Activated CD4-positive, CD25-positive, alpha-beta regulatory T cell treated with anti-CD3 and anti-CD28 coated beads, Interleukin-2, amount 50 U/mL, for 24 hours (primary cell): ENCODE measurements at regions not wholly inside any gene's neighbourhood (a gene's known extent, or its start where the extent isn't known, plus 50 kb on each side); places are given as distances from the start of the nearest gene placed in this dataset.
"Not testable (repeated sequence)": the region's sequence is repeated elsewhere in the genome, so short reads cannot be mapped to it uniquely, and the experiment has no call there.

Experiments used
- ATAC-seq, 2 donors: fragments of 150-1000 bp; cut with Tn5 transposase; one replicate each; pipeline ENCODE4 v1.10.0; 2021; ENCODE audit warnings: mild to moderate bottlenecking in 1 of 2, moderate library complexity in 1 of 2

DNA sequence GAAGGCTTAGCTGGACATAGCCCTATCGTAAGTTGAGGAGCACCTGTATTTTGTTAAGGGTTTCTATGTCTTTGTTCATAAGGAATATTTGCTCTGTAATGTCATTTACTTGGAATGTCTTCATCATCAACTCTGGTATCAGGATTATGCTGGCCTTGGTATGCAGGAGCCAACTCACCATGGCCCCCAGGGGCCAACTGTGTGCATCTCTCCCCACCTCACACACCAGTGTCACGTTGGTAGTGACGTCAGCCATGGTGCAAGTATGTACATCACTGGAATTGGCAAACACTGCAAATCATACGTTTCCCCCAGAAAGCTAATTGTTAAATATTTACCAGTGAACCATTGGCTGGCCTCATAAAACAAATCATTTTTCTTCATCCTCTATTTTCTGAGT is 70.8 kb downstream of the YTHDF1 start:
- ATAC-seq = no peak

DNA sequence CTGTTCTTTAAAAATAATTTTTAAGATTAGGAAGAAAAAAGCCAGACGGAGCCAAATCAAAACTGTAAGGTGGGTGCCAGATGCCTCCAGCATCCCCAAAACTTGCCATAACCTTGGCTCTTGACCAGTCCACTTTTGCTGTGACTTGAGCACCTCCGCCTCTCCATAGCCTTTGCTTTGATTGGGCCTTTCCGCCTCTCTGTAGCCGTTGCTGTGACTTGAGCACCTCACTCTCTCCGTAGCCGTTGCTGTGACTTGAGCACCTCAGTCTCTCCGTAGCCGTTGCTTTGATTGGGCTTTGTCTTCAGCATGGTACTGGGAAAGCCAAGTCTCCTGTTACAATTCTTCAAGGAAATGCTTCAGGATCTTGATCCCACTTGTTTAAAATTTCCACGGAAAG is 73.0 kb downstream of the YTHDF1 start:
- no peak for ATAC-seq

DNA sequence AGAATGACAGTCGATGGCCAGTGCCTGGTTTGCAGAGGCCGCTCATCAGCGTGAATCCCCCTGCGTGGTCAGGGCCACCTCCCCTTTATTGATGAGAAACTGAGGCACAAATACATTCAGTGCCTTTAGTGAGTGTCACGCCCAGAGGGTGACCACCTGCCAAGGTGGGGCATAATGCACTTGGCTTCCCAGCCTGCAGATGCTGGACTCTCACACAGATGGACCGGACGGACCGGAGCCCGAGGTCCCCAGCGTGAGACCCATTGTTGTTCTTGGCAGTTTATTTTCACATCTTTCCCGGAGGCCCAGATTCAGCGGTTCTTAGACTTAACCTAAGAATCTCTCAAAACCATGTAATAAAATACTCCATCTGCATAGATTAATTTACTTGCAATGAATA is 74.4 kb downstream of the YTHDF1 start:
- ATAC-seq = no peak

DNA sequence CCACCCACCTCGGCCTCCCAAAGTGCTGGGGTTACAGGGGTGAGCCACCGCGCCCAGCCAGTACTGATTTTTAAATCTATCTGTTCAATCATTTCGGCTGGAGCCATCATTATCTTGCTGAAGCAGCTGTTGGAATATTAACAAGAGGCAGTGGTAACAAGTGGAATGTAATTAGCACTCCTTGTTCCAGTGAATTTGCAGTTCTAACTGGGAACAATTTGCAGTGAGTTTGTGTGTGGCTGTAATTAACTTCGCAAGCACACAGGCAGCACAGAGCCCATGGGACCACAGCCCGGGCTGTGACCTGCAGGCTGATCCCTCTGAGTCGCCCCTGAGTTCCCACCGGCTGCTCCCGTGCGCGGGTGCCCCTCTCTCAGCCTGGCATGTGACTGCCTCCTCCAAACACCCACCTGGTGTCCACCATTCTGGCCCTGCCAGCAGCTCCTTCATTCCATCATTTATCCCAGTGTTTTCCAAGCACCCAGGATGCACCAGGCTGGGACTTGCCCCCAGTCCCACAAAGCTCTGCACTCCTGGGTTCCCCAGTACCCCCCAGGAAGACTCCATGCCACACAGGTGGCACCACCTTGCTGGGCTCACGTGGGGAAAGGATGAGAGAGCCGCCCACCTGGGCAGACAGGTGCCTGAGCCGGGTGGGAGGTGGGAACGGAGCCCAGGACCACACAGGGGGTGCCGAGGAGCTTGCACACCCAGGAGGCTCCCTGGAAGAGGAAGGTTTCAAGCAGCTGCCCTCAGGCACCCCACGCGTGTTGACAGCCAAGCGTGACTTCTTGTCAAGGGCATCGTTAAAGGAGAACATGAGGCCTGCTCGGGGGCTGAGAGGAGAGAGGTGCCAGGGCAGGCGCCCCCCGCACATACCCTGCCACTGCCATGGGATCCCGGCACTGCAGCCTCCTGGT is 75.2 kb downstream of the YTHDF1 start:
- ATAC-seq = no peak

DNA sequence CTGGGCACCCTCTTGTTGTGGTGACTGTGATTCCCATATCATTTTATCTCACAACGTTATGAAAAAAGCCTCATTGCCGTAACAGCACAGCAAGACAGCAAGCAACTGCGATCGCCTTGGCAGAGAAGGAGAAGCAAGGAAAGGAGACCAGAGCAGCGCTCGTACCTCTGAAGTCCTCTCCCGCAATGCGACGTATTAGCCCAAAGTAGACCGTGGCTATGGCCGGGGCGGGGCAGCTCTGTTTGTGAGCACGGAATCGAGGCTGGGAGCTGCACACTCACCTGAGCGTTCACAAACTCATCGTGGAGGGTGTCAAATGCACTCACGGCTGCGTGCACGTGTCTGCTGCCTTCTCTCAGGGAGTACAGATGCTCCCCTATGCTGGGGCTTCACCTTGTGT is 76.1 kb downstream of the YTHDF1 start:
- no peak for ATAC-seq

DNA sequence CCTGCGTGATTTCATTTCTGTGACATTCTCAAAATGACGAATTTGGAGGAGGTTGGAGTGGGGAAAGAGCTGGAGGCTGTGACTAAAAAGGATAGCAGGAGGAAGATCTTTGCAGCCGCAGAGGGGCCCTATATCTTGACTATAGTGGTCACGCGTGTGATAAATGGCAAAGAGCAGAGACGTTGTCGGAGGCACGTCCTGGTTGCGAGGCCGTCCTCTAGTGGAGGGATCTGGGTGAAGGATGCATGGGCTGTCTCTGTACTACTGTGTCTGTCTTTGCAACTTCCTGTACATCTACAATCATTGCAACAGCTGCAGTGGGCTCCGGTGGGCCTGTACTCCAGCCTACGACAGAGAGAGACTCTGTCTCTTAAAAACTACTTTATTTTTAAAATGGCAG is 76.6 kb downstream of the YTHDF1 start:
- ATAC-seq = no peak

DNA sequence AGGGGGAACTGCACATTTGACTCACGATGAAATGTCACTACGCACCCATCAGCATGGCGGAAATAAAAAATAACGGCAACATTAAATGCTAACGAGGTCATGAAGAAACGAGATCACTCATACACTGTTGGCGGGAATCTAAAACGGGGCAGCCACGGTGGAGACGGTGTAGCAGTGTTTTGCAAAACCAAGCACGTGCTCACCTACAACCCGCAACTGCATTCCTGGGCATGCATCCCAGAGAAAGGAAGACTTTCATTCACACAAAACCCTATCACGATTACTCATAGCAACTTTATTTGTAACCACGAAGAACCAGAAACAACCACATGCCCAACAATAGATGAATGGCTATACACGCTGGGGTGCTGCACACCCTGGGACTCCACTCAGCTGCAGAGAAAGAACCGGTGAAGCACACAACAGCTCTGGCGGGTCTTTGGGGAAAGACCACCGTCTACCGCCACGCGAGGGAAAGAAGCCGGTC is 77.0 kb downstream of the YTHDF1 start:
- ATAC-seq = no peak

DNA sequence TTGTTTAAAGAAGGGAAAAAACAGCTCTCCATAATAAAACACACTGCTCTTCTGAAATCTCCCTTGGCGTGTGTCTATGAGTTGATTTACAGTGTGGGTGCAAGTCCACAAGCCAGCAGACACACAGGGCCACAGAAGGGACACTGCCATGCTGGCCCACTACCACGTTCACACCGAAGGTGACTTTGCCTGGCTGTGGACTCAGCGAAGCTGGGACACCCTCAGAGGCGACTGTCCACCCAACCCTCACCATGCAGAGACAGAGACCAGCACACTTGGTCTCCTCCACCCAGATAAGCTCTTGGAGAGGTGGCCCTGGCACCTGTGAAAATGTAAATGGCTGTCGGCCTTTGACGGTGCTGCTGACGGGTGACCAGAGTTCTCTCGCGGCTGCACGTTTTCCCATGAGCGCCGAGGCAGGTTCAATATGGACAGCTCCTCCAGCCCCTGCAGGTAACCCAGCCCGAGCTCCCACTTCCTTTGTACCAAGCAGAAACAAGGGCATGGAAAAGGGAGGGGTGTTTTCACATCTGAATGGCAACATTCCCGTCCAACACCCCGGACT is 78.0 kb downstream of the YTHDF1 start:
- no peak for ATAC-seq

DNA sequence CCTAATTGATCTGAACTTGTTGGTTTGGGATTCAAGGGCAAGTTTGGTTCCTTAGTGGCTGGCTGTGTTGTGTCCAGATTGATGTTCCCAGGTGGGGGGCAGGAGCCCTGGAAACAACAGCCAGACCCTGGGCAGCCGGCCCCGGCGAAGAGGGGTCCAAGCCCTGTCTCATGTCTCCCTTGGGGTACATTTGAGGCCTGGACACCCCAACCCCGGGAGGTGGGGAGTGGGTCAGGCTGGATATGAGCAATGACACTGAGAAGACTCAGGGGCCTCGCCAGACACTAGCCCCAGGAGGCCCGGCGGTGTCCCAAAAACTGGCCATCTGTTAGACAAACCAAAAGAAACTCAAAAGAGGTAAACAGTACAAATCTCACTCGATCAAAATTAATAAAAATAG is 79.6 kb downstream of the YTHDF1 start:
- no peak for ATAC-seq

DNA sequence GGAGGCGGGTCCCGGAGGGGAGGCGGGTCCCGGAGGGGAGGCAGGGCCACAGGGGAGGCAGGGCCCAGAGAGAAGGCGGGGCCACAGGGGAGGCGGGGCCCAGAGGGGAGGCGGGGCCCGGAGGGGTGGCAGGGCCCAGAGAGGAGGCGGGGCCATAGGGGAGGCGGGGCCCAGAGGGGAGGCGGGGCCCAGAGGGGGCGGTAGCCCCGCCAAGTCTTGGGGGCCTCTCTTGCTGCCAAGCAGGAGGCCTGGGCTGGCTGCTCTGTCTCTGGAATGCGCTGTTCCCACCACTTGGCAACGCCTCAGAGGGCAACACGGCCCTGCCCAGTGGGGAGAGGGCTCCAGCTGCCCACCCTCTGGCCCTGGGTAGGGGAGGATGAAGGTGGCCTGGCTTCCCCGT is 80.5 kb downstream of the YTHDF1 start:
- ATAC-seq = no peak

DNA sequence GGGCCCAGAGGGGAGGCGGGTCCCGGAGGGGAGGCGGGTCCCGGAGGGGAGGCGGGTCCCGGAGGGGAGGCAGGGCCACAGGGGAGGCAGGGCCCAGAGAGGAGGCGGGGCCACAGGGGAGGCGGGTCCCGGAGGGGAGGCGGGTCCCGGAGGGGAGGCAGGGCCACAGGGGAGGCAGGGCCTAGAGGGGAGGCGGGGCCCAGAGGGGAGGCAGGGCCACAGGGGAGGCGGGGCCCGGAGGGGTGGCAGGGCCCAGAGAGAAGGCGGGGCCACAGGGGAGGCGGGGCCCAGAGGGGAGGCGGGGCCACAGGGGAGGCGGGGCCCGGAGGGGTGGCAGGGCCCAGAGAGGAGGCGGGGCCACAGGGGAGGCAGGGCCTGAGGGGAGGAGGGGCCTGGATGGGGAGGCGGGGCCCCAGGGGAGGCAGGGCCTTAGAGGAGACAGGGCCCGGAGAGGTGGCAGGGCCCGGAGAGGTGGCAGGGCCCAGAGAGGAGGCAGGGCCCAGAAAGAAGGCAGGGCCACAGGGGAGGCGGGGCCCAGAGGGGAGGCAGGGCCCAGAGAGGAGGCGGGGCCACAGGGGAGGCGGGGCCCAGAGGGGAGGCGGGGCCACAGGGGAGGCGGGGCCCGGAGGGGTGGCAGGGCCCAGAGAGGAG is 81.1 kb downstream of the YTHDF1 start:
- ATAC-seq = not testable (repeated sequence)

DNA sequence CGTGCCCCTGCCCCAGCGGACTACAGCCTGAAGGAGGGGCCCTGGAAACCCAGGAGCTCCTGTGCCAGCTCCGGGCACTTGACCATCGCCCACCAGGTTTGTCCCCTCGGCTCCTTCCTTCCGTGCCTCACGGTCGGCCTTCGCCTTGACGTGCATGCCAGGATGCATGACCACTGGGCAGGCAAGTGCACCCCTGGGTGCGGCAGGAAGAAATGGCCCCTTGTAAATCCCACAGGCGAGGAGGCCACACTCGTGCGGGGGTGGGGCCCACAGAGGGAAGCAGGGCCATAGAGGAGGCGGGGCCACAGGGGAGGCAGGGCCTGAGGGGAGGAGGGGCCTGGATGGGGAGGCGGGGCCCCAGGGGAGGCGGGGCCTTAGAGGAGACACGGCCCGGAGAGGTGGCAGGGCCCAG is 81.7 kb downstream of the YTHDF1 start:
- no peak for ATAC-seq

DNA sequence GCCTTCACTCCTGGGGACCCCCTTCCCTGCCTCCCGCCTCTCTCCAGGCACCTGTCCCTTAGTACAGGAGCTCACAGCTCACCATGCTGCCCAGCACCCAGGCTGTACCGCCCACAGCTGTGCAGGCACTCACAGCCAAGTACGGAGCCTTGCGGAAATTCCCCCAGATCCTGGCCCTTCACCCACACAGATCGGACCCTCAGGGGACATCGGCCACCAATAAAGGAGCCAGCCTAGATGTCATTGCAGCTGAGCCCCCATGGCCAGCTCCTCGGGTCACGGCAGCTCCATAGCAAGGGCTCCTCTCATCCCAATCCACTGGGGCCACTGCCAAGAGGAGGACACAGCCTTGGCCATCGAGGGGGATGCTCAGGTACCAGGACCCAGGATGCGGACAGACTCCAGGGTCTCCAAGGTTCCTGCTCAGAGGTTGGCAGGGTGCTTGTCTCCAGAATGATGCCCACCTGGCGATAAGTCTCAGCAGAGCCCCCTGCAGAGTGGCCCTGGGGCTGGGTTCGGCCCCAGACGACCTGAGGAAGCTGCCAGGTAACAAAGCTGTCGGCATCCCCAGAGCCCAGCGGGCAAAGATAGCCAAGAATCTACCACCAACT is 82.3 kb downstream of the YTHDF1 start:
- no peak for ATAC-seq

DNA sequence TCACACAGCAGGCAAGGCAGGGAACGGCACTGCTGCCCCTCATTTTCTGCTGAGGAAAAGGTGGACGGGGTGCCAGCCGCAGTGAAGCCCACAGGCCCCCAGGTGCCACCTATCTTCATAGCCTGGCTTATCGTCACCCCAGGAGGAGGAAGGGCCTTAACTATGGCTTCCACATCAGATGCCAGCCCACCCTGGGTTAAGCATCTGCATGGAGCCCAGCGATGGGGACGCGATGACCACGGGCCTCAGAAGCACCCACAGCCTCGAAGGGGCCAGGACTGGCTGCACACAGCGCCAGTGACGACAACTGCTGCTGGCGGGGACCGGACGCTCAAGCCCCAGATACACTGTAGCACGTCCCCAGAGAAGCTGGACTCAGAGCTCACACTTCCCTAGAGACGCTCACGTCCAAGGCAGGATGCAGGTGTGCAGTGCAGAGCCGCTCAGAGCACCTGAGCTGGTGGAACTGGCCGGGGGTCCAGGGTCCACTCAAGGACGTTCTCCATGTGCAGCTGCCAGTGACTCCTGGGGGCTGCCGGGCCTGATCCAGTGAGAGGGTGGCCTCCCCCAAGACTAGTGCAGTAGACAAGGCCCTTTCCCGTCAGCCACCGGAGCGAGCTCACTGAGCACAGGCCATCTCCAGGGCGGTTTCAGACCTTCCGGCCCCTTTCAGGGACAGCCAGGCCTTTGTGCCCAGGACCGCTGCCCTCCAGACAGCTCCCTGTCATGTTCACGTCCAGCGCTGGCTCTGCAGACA is 83.0 kb downstream of the YTHDF1 start:
- ATAC-seq = no peak

DNA sequence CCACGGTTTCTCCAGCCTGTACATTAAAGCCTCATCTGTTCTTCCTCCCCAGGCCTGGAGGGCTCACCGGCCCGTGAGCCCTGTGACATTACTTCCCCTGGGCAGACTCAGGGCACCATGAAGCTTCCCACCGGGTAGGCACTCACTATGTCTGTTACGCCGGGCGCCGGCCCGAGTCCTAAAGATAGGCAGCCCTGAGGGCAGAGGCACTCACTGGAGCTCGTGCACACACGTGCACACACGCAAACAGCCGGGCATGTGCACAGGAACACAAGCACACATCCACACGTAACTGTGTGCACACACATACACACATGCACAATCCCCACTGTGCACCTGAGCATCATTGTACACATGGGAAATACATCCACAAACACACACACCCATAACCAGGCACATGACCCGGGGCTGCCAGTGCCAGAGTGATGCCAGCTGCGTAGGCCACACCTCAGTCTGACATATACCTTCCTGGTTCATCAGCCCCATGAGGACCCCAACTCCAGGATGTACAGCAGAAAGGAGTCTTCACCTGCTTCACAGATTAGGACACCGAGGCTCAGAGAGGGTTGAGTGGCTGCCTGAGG is 83.7 kb downstream of the YTHDF1 start:
- ATAC-seq = no peak

DNA sequence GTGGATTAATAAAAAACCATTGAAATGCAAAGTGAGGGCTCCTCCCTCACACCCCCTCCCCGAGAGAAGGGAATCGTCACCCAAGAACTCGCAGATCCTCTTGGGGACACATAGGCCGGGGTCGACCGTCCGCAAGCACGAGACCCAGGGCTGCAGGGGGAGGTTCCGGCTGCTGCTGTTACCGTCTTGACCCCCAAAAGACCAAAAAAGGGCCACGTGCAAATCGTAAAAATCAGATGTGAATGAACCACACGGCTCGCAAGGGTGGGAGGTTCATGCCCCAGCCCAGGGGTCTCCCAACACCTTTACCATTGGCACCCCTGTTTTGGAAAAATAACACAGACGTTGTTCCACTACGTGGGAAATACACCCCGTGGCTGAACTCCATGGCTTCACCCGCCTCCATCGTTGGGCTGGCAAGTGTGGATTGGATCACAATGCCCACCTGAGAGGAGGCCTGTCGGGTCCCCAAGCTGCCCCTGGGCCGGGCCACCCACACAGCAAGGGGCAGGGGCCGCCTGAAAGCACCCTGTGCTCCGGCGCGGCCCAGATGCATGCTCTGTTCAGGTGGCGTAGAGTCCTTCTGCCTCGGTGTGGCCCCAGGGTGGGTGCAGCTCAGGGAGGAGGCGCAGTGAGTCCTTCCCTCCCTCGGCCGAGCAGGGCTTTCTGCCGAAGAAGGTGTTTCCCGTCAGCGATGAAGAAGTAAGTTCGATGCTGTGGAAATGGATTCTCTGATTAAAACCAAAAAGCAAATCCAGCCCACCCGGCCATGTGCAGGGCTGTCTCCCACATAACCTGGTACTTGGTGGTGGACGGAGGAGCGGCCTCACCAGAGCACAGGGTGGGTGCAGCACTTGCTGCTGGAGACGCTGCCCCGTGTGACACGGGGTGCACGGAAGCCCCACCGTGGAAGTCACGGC is 85.0 kb downstream of the YTHDF1 start:
- no peak for ATAC-seq

DNA sequence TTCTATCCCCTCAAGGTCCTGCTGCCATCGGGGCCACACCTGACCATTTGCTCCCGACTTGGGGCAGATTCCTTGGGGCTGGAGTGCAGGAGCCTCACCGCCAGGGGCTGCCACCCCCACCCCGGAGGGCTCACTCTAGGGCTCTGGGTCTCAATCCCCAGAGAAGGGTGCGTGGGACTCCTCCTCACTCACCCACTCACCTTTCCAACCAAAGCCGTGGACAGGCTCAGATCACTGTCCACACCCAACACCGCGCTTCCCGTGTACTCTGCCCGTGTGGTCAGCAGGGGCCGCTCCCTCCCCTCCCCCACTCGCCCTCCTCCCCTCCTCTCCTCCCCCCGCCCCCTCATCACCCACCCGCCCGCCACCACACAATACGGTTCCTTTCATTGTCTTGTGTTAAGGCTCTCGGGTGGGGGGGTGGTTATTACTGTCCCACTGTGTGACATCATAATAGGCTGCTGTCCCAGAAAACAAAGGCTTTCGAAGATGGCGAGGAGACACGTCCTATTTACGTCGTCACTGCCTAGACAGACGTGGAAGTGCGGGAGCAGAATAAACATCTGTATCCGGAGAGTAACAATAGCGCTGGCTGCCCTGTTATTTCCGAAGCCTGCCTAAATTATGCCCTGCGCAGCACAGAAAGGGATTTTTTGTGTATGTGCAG is 85.8 kb downstream of the YTHDF1 start:
- ATAC-seq = no peak

DNA sequence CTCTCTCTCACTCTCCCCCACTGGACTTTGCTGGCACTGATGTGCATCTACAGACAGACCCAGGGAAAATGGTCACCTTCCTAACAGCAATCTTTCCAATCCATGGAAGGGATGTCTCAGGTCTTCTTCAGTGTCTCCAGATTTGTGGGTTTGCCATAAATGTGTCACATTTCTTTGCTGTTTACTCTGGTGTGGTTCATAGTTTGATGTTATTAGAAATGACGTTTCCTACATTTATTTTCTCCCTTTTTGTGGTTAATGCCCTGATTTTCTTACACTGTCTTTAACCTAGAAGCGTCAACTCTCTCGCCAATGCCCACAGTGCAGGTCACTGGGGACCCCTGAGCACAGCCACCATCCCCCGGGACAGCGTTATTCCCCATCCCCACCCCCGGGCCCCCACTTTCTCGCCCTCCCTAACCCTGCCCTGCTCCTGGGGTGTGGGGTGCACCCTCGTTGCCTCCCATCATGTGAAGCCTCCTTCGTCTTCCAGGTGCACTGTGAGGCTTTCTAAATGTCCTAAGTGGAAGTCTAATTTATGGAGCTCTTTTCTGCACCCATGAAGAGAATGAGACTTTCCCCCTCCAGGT is 86.5 kb downstream of the YTHDF1 start:
- no peak for ATAC-seq

DNA sequence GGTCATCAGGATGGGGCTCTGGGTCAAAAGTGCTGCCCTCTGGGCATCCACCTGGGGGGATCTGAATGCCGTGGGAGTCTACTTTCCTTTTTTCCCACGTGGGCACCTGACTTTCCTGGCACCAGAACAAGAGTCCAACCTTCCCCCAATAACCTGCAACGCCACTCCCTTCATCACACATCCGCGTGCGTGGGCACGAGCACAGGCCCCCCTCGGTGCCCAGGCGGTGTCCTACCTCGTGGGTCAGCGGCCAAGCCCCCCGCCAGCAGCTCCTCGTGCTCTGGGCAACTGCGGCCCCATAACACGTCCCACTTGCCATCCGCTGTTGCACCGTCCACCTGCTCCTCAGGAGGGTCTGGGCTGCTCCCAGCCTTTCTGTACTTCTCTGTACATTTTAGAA is 87.0 kb downstream of the YTHDF1 start:
- no peak for ATAC-seq

DNA sequence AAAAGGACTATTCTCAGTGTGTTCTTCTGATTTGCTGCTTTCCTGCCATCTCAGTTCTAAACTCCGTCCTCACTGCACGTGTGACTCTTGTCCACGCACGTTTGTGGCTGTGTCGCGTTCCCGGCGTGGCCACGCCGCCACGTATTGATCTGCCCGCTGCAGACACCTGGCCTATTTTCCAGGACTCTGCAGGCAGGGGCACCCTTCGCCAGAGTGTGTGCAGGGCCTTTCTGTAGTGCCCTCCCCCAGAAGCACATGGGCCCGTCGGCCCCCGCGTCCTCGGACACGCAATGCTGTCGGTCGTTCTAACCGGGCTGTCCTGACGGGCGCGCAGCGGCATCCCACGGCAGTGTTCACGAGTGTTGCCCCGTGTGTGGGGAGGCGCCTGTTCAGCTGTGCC is 87.6 kb downstream of the YTHDF1 start:
- ATAC-seq = no peak
